ENCODE measurements at regions not wholly inside any gene's neighbourhood (a gene's known extent, or its start where the extent isn't known, plus 50 kb on each side); places are given as distances from the start of the nearest gene placed in this dataset.

GRCh38 chr20:39850821-39851330 lies 838.2 kb downstream of the MAFB start (continued):
- TF ChIP-seq, protein P1, sequence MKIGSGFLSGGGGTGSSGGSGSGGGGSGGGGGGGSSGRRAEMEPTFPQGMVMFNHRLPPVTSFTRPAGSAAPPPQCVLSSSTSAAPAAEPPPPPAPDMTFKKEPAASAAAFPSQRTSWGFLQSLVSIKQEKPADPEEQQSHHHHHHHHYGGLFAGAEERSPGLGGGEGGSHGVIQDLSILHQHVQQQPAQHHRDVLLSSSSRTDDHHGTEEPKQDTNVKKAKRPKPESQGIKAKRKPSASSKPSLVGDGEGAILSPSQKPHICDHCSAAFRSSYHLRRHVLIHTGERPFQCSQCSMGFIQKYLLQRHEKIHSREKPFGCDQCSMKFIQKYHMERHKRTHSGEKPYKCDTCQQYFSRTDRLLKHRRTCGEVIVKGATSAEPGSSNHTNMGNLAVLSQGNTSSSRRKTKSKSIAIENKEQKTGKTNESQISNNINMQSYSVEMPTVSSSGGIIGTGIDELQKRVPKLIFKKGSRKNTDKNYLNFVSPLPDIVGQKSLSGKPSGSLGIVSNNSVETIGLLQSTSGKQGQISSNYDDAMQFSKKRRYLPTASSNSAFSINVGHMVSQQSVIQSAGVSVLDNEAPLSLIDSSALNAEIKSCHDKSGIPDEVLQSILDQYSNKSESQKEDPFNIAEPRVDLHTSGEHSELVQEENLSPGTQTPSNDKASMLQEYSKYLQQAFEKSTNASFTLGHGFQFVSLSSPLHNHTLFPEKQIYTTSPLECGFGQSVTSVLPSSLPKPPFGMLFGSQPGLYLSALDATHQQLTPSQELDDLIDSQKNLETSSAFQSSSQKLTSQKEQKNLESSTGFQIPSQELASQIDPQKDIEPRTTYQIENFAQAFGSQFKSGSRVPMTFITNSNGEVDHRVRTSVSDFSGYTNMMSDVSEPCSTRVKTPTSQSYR (CRISPR knock-in tag; IDR thresholded peaks at IDR 0.05): no peak

DNA sequence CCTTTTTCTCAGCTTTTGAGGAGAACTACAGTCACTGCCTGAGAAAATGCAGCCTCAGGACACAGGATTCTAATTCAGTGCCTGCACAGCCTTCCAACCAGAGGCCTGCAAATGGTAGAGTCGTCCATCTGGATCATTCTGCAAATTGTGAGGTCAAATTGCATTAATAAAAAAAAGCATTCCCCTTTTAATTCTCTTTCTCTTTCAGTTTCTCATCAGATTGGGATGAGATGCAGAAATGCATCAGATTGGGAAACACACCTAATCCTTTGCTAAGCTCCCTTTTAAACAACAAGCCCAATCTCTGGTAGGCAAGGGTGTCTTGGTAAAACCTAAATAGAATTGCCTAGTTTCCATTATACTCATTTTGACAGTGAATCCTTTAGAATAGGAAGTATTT lies 838.8 kb downstream of the MAFB start:
- Mint-ChIP-seq H3K36me3 (no peaks in the 10 kb centered on the region), H3K27ac (no peak overlapping the region), H3K9me3 (no peaks in the 10 kb centered on the region), H3K27me3 (ENCODE audit: low read depth) (no peaks in the 10 kb centered on the region; the same call in none of the 2 replicates), H3K4me3 (no peak overlapping the region), H3K4me1 (peaks cover 25% of the 10 kb centered on the region)
- ATAC-seq (no peak), DNase-seq (ENCODE audit: low spot score) (no peak)
- TF ChIP-seq MXD4 (CRISPR knock-in tag; IDR thresholded peaks at IDR 0.05; ENCODE audit: borderline replicate concordance) (no peak), ZNF121 (CRISPR knock-in tag; IDR thresholded peaks at IDR 0.05) (no peak), SMAD3 (CRISPR knock-in tag; IDR thresholded peaks at IDR 0.05; ENCODE audit: borderline replicate concordance) (no peak), HMGXB4 (CRISPR knock-in tag; IDR thresholded peaks at IDR 0.05) (no peak)
- ChIA-PET POLR2A (no interaction called here), CTCF (interaction anchor here (3.0 to 4.0 kb wide), 2 partner anchors 20 to 23 kb away, joined by 8 to 21 read pairs; no protein-coding TSS in a partner anchor)

DNA sequence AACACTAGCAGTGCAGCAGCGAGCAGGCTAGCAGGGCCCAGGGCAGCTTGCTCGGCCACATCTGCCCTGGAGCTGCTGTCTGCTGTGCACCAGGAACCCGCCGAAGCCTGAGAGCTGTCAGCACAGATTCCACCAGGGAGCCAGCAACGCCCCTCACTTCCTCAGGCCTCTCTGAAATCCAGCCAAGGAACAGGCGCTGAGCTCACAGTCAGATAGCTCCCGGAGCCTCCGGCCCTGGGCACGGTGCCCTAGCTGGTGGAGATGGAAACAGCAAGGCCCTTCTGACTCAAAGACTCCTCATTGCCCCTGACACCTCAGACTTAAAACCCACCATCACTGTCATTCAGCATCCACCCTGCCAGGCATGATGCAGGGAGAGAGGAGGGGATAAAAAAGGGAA lies 839.4 kb downstream of the MAFB start:
- Mint-ChIP-seq H3K27me3 (ENCODE audit: low read depth) (no peaks in the 10 kb centered on the region; the same call in none of the 2 replicates), H3K36me3 (no peaks in the 10 kb centered on the region), H3K4me3 (no peak overlapping the region), H3K9me3 (no peaks in the 10 kb centered on the region), H3K27ac (no peak overlapping the region), H3K4me1 (peaks cover 25% of the 10 kb centered on the region)
- ATAC-seq (no peak), DNase-seq (ENCODE audit: low spot score) (no peak)
- POLR2A ChIA-PET: no interaction called here
- CTCF ChIA-PET: interaction anchor here (3.0 to 4.0 kb wide), 2 partner anchors 20 to 24 kb away, joined by 8 to 21 read pairs; no protein-coding TSS in a partner anchor
- no peak for TF ChIP-seq TP53 (CRISPR knock-in tag; IDR thresholded peaks at IDR 0.05)
- no peak for TF ChIP-seq ZMAT4 (CRISPR knock-in tag; IDR thresholded peaks at IDR 0.05)
- TF ChIP-seq, protein P2, sequence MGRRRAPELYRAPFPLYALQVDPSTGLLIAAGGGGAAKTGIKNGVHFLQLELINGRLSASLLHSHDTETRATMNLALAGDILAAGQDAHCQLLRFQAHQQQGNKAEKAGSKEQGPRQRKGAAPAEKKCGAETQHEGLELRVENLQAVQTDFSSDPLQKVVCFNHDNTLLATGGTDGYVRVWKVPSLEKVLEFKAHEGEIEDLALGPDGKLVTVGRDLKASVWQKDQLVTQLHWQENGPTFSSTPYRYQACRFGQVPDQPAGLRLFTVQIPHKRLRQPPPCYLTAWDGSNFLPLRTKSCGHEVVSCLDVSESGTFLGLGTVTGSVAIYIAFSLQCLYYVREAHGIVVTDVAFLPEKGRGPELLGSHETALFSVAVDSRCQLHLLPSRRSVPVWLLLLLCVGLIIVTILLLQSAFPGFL (CRISPR knock-in tag; IDR thresholded peaks at IDR 0.05; ENCODE audit: borderline replicate concordance): no peak
- no peak for TF ChIP-seq GABPB1 (CRISPR knock-in tag; IDR thresholded peaks at IDR 0.05)
- TF ChIP-seq FOXJ3 (CRISPR knock-in tag; IDR thresholded peaks at IDR 0.05; ENCODE audit: borderline replicate concordance): no peak
- TF ChIP-seq ZNF425 (CRISPR knock-in tag; conservative IDR thresholded peaks at IDR 0.05): no peak
- TF ChIP-seq HMGXB4 (CRISPR knock-in tag; IDR thresholded peaks at IDR 0.05): no peak
- no peak for TF ChIP-seq TCF7 (CRISPR knock-in tag; IDR thresholded peaks at IDR 0.05; ENCODE audit: low read depth)
- TF ChIP-seq ZNF263 (CRISPR knock-in tag; IDR thresholded peaks at IDR 0.05; ENCODE audit: low read depth): no peak
- no peak for TF ChIP-seq KAT7 (CRISPR knock-in tag; IDR thresholded peaks at IDR 0.05; ENCODE audit: borderline replicate concordance)
- no peak for TF ChIP-seq ZNF138 (CRISPR knock-in tag; conservative IDR thresholded peaks at IDR 0.05)
- no peak for TF ChIP-seq AFF4 (CRISPR knock-in tag; IDR thresholded peaks at IDR 0.05; ENCODE audit: borderline replicate concordance)
- no peak for TF ChIP-seq CDX4 (CRISPR knock-in tag; IDR thresholded peaks at IDR 0.05; ENCODE audit: borderline replicate concordance)

Data from WTC11 (cell line).